ENCODE measurements at regions not wholly inside any gene's neighbourhood (a gene's known extent, or its start where the extent isn't known, plus 50 kb on each side); places are given as distances from the start of the nearest gene placed in this dataset.

DNA sequence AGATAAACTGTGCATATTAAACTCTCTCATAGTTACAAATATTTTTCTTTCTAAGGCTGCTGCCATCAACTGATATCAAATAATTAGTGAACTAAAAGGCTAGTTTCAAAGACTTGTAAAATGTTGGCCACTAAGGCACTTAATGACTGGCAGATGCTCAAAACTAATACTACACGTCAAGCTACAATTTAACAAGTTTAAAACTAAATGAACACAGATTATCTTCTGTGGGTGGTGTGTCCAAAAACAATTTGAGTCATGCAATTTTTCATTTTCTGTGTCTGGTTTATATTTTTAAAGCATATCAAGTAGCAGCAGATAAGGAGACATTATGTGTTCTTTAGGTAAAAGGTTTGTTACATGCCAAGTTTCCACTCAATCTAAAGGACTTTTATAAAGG, 665.1 kb downstream of the EFNA5 start:
- TF ChIP-seq EZH2phosphoT487 (IDR thresholded peaks at IDR 0.05; ENCODE audit: borderline replicate concordance) = no peak
- no peak for TF ChIP-seq YY1 (IDR thresholded peaks at IDR 0.05; ENCODE audit: extremely low read depth, insufficient replicate concordance, low read depth, low read length)
- TF ChIP-seq EZH2 (IDR thresholded peaks at IDR 0.05) = no peak
- TF ChIP-seq, protein P1, sequence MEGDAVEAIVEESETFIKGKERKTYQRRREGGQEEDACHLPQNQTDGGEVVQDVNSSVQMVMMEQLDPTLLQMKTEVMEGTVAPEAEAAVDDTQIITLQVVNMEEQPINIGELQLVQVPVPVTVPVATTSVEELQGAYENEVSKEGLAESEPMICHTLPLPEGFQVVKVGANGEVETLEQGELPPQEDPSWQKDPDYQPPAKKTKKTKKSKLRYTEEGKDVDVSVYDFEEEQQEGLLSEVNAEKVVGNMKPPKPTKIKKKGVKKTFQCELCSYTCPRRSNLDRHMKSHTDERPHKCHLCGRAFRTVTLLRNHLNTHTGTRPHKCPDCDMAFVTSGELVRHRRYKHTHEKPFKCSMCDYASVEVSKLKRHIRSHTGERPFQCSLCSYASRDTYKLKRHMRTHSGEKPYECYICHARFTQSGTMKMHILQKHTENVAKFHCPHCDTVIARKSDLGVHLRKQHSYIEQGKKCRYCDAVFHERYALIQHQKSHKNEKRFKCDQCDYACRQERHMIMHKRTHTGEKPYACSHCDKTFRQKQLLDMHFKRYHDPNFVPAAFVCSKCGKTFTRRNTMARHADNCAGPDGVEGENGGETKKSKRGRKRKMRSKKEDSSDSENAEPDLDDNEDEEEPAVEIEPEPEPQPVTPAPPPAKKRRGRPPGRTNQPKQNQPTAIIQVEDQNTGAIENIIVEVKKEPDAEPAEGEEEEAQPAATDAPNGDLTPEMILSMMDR (IDR thresholded peaks at IDR 0.05 in 2 of 3, conservative IDR thresholded peaks at IDR 0.05 in 1 of 3; ENCODE audit: borderline replicate concordance in 1 of 3, insufficient read depth in 1 of 3, low read depth in 2 of 3, low read length in 2 of 3) = no peak
- no peak for TF ChIP-seq JUND (IDR thresholded peaks at IDR 0.05)
- TF ChIP-seq SIN3A (IDR thresholded peaks at IDR 0.05; ENCODE audit: low read depth) = no peak
- no peak for TF ChIP-seq RAD21 (IDR thresholded peaks at IDR 0.05; ENCODE audit: low read depth)
- TF ChIP-seq CEBPB (IDR thresholded peaks at IDR 0.05; ENCODE audit: low read depth) = no peak
- TF ChIP-seq, protein P2, sequence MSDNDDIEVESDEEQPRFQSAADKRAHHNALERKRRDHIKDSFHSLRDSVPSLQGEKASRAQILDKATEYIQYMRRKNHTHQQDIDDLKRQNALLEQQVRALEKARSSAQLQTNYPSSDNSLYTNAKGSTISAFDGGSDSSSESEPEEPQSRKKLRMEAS (IDR thresholded peaks at IDR 0.05) = no peak
- TF ChIP-seq, protein P3, sequence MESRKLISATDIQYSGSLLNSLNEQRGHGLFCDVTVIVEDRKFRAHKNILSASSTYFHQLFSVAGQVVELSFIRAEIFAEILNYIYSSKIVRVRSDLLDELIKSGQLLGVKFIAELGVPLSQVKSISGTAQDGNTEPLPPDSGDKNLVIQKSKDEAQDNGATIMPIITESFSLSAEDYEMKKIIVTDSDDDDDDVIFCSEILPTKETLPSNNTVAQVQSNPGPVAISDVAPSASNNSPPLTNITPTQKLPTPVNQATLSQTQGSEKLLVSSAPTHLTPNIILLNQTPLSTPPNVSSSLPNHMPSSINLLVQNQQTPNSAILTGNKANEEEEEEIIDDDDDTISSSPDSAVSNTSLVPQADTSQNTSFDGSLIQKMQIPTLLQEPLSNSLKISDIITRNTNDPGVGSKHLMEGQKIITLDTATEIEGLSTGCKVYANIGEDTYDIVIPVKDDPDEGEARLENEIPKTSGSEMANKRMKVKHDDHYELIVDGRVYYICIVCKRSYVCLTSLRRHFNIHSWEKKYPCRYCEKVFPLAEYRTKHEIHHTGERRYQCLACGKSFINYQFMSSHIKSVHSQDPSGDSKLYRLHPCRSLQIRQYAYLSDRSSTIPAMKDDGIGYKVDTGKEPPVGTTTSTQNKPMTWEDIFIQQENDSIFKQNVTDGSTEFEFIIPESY (IDR thresholded peaks at IDR 0.05; ENCODE audit: extremely low read depth, insufficient replicate concordance, low read length) = no peak
- TF ChIP-seq ELF1 (IDR thresholded peaks at IDR 0.05; ENCODE audit: borderline replicate concordance, low read depth) = no peak
- TF ChIP-seq, protein P4, sequence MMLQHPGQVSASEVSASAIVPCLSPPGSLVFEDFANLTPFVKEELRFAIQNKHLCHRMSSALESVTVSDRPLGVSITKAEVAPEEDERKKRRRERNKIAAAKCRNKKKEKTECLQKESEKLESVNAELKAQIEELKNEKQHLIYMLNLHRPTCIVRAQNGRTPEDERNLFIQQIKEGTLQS (IDR thresholded peaks at IDR 0.05) = no peak
- TF ChIP-seq EGR1 (IDR thresholded peaks at IDR 0.05; ENCODE audit: low read depth) = no peak
- TF ChIP-seq POLR2A (IDR thresholded peaks at IDR 0.05; ENCODE audit: borderline replicate concordance, extremely low read depth, insufficient read depth, insufficient read length) = no peak
- TF ChIP-seq FOSL1 (IDR thresholded peaks at IDR 0.05; ENCODE audit: low read depth) = no peak
- Histone ChIP-seq H3K9ac (ENCODE audit: low read length) (no peak overlapping the region), H3K27ac (ENCODE audit: low read depth, low read length) (no peak overlapping the region), H3K36me3 (ENCODE audit: control insufficient read depth in 1 of 2, insufficient read depth in 2 of 2, low read length in 2 of 2) (no peaks in the 10 kb centered on the region), H3K27me3 (ENCODE audit: insufficient read depth, low read length) (no peaks in the 10 kb centered on the region), H4K20me1 (ENCODE audit: insufficient read depth) (no peaks in the 10 kb centered on the region), H2AFZ (ENCODE audit: low read depth, low read length, poor library complexity, severe bottlenecking) (no peak overlapping the region), H3K4me1 (ENCODE audit: control insufficient read depth in 1 of 2, insufficient read depth in 2 of 2, low read length in 2 of 2) (no peaks in the 10 kb centered on the region), H3K4me2 (ENCODE audit: low read length) (no peak overlapping the region), H3K9me2 (ENCODE audit: insufficient read depth) (no peaks in the 10 kb centered on the region), H3K79me2 (ENCODE audit: insufficient read depth, low read length) (no peaks in the 10 kb centered on the region), H3K4me3 (replicated peaks in 1 of 2; ENCODE audit: low read depth in 1 of 2, low read length in 2 of 2) (no peak overlapping the region), H3K9me3 (ENCODE audit: control insufficient read depth in 1 of 2, insufficient read depth in 1 of 2, low read depth in 1 of 2, low read length in 2 of 2) (no peaks in the 10 kb centered on the region)
- ChIA-PET CTCF (no interaction called here), RAD21 (ENCODE audit: low non-redundant PET in 1 of 2, low total read pairs in 2 of 2, uncharacterized antibody in 2 of 2, unreplicated experiment in 2 of 2) (no interaction called here), POLR2A (no interaction called here)
- ATAC-seq = no peak
- BruUV-seq (replicated peaks) = no TSS peak
- intact Hi-C loops (cut with micrococcal nuclease) = no loop called here
- DNase-seq (ENCODE audit: low read depth, low spot score) = no peak

Measured in HCT116 (cell line).